PFSK-1 (cell line): ENCODE measurements at regions not wholly inside any gene's neighbourhood (a gene's known extent, or its start where the extent isn't known, plus 50 kb on each side); places are given as distances from the start of the nearest gene placed in this dataset.

Source experiments
- POLR2AphosphoS5 ChIP-seq: IDR thresholded peaks from 2 replicates; pipeline ENCODE4 v1.6.1; 2012; ENCODE audit warnings: low read depth, mild to moderate bottlenecking, control low read depth, low read length, moderate library complexity
- REST ChIP-seq, 2 experiments: IDR thresholded peaks; 2 replicates each; pipeline versions ENCODE4 v1.6.1 to v1.8.0; 2011 to 2012; ENCODE audit warnings: low read depth in 2 of 2, low read length in 2 of 2, control low read depth in 1 of 2, inconsistent platforms in 1 of 2, mild to moderate bottlenecking in 1 of 2, moderate library complexity in 1 of 2; ENCODE audit not compliant: insufficient read depth in 1 of 2
- SIN3A ChIP-seq: IDR thresholded peaks from 2 replicates; pipeline ENCODE4 v1.6.1; 2012; ENCODE audit warnings: mild to moderate bottlenecking, low read length, moderate library complexity, borderline replicate concordance; ENCODE audit not compliant: insufficient read depth
- TAF1 ChIP-seq: IDR thresholded peaks from 2 replicates; pipeline ENCODE4 v1.6.1; 2012; ENCODE audit warnings: low read length, control low read depth, borderline replicate concordance; ENCODE audit not compliant: insufficient read depth

GRCh38 chr2:160701822-160702221 is 208.2 kb upstream of the RBMS1 start:
- TF ChIP-seq POLR2AphosphoS5 (no peak), TAF1 (no peak), SIN3A (no peak), REST (IDR thresholded peaks at IDR 0.05; ENCODE audit: insufficient read depth in 1 of 2, low read depth in 2 of 2, low read length in 2 of 2) (no peak)
